Kidney glomerular epithelial cell (primary cell): ENCODE measurements at regions not wholly inside any gene's neighbourhood (a gene's known extent, or its start where the extent isn't known, plus 50 kb on each side); places are given as distances from the start of the nearest gene placed in this dataset.

ENCODE experiments used
- DNase-seq: peaks from one replicate; lab custom pipeline; 2025; lab: John Stamatoyannopoulos, UW

- DNase-seq = no peak
Observed at GRCh38 chr5:2532809-2533208, 218.7 kb downstream of the IRX2 start.

DNA sequence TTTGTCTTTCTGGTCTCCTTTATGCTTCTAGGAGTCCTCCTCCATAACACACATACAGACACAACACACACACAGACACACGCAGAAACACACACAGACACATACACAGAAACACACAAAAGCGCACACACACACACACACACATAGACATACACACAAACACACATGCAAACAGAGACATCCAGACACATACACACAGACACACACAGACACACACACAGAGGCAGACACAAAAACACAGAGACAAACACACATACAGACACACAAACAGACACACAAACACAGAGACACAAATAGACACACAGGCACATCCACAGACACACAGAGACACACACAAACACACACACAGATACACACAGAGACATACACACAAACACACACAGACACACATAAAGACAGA lies 220.2 kb downstream of the IRX2 start:
- DNase-seq = no peak

- DNase-seq = no peak
Observed at GRCh38 chr5:2530609-2531008, 220.9 kb downstream of the IRX2 start.

DNA sequence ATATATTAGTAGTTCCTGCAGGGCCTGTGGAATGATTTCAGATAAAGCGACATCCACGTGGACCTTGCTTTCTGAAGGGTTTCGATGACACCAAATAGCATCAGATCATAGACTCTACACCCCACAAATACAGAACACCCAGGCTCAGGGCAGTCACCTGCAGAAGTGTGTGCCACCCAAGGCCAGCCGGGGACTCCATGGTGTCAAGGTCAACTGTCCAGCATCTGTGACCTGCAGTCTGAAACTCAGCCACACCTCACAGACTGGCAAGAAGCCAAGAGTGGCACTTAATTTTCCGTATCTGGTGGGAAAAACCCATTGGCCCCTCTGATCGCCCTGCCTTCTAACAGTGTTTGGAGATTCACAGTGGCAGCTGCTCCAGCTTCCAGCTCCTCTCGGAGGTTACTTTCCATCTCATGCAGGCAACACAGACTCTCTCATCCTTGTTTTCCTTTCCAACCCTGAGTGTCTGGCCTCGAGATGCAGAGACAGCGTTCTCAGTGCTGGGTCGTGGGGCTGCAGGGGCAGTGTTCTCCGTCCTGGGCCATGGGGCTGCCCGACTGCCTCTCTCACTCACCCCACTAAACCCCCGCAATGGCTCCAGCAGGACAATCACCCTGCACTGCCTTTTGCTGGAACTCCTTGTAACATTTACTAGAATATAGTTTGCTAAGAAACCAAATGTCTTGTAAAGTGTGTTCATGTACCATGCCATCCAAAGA lies 221.9 kb downstream of the IRX2 start:
- DNase-seq = no peak

GRCh38 chr5:2525351-2525750 lies 226.1 kb downstream of the IRX2 start:
- no peak for DNase-seq

DNA sequence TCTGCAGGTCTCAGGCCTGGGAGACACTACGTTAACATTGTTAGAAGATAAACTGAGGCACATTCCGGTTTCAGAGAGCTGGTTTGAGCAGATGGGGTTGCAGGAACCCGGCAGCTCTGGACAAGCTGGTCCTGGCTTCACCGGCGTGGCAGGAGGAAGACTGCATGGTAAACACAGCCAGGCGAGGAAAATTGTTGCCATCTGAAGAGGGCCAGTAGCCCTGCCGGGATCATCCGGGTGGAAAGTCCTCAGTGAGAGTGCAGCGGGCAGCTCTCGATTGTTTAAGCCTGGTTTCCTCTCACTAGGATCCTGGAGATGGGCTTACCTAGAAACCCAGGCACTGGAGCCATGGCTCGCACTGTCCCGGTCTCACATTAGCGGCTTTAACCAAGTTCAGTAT lies 226.9 kb downstream of the IRX2 start:
- DNase-seq = no peak

- no peak for DNase-seq
Observed at GRCh38 chr5:2523180-2523579, 228.3 kb downstream of the IRX2 start.

DNA sequence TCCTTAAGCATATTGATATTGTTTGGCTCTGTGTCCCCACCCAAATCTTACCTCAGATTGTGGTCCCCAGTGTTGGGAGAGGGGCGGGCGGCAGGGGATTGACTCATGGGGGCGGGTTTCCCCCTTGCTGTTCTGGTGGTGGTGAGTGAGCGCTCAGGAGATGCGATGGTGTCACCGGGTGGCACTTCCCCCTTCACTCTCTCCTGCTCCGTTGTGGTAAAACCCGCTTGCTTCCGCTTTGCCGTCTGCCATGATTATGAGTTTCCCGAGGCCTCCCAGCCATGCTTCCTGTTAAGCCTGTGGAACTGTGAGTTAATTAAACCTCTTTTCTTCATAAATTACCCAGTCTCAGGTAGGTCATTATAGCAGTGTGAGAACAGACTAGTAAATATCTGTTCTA lies 229.1 kb downstream of the IRX2 start:
- DNase-seq = no peak

- DNase-seq = no peak
Observed at GRCh38 chr5:2519153-2519552, 232.3 kb downstream of the IRX2 start.

DNA sequence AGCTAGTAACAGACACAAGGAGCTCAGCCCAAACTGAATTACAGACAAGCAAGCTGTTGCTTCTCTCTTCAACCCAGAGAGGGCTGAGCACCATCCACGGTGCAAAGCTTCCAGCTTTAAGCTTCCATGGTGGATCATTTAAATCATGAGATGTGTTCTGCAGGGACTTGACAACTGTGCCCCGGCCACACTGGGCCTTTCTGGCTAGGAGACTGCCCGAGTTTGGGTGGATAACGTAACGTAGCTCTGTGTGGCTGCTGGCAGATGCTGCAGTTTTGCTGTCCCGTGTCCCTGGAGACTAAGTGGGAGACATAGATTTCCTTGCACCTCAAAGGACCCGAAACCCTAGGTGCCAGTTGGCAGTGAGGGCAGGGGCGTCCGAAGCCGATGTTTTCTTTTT lies 234.0 kb downstream of the IRX2 start:
- no peak for DNase-seq

- no peak for DNase-seq
Observed at GRCh38 chr5:2515180-2515764, 236.2 kb downstream of the IRX2 start.

GRCh38 chr5:2514484-2514883 lies 237.0 kb downstream of the IRX2 start:
- DNase-seq = no peak

- DNase-seq = no peak
Observed at GRCh38 chr5:2511706-2512105, 239.8 kb downstream of the IRX2 start.

- DNase-seq = no peak
Observed at GRCh38 chr5:2511126-2511525, 240.4 kb downstream of the IRX2 start.

GRCh38 chr5:2509527-2509926 lies 241.9 kb downstream of the IRX2 start:
- no peak for DNase-seq

- DNase-seq = no peak
Observed at GRCh38 chr5:2508514-2508913, 243.0 kb downstream of the IRX2 start.

GRCh38 chr5:2507611-2508010 lies 243.9 kb downstream of the IRX2 start:
- DNase-seq = no peak

- DNase-seq = no peak
Observed at GRCh38 chr5:2506603-2507002, 244.9 kb downstream of the IRX2 start.

- no peak for DNase-seq
Observed at GRCh38 chr5:2505217-2505616, 246.3 kb downstream of the IRX2 start.

GRCh38 chr5:2502970-2503594 lies 248.4 kb downstream of the IRX2 start:
- DNase-seq = no peak

DNA sequence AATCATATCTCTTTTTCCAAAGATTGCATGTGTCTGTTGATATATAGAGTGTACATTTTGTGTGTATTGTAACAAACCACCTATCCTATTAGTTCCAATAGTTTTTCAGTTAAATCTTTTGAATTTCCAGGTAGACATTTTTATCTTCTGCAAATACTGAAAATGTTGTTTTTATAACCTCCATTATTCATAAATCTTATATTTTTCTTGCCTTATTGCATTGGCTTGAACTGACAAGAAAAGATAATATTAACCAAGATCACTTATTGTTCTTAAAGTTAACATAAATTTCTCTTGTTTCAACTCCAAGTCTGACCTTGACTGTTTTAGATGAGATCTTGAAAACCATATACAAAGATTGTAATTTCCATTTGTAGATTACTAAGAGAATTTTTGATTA lies 251.6 kb downstream of the IRX2 start:
- no peak for DNase-seq

DNA sequence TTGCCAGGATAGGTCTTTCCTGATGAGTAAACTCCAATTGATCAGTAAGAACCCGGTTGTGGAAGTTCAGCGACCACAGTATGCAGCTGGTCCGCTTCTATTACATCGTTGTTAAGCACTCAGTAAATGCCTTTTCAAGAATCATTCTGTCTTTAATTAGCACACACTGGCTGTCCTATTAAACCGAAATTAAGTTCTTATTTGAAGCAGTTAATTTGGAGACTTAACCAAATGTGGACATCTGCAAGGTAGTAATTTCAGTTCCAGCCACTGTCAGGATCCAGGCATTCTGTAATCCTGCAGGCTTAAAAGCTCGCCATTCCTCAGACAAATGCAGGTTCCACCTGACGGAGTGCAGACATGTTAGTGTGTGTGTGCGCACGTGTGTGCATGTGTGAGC lies 254.6 kb downstream of the IRX2 start:
- DNase-seq = no peak

DNA sequence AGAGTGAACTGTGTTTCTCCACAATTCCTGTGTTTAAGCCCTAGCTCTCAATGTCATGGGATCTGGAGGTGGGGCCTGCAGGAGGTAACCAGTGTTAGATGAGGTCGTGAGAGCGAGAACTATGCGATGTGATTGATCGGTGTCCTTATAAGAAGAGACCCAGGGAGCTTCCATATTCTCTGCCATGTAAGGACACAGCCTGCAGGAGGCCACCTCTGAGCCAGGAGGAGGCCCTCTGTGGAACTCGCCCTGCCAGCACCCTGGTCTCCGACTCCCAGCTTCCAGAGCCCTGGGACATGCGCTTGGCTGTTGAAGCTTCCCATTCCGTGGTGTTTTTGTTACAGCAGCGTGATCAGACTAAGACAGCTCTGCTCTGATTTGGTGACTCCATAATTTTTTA lies 255.4 kb downstream of the IRX2 start:
- DNase-seq = no peak

DNA sequence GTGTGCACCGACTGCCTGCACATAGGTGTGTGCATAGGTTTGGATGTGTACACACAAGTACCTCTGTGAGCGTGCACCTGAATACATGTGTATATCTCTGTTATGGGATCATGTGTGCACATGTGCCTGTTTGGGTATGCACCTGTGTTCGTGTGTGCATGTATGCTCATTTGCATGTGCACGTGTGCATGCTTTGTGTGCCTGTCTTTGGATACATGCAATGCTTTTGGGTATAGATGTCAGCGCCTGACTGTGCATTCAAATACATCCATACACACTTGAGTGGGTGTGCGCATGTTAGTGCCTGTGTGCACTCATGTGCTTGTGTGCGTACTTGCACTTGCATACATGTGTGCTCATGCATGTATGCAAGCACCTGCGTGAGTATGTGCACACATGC lies 258.1 kb downstream of the IRX2 start:
- DNase-seq = no peak
